ENCODE measurements at regions not wholly inside any gene's neighbourhood (a gene's known extent, or its start where the extent isn't known, plus 50 kb on each side); places are given as distances from the start of the nearest gene placed in this dataset.

- no peak for DNase-seq (ENCODE audit: low spot score in 2 of 2)
- TF ChIP-seq EP300 (IDR thresholded peaks at IDR 0.05) (no peak), CTCF (IDR thresholded peaks at IDR 0.05) (no peak), POLR2A (IDR thresholded peaks at IDR 0.05) (no peak)
- Histone ChIP-seq H3K27me3 (no peaks in the 10 kb centered on the region), H3K4me1 (peaks cover 0 to 7% (median 0%) of the 10 kb centered on the region in 4 donors), H3K36me3 (no peaks in the 10 kb centered on the region), H3K9me3 (peaks cover 0 to 8% (median 0%) of the 10 kb centered on the region in 4 donors), H3K4me3 (no peak overlapping the region), H3K27ac (no peak overlapping the region)
- 92 to 98% methylated on average over 7 of the region's 7 CpGs for WGBS, 2 donors
Observed at GRCh38 chr1:55685560-55685959, 470.4 kb upstream of the USP24 start.

DNA sequence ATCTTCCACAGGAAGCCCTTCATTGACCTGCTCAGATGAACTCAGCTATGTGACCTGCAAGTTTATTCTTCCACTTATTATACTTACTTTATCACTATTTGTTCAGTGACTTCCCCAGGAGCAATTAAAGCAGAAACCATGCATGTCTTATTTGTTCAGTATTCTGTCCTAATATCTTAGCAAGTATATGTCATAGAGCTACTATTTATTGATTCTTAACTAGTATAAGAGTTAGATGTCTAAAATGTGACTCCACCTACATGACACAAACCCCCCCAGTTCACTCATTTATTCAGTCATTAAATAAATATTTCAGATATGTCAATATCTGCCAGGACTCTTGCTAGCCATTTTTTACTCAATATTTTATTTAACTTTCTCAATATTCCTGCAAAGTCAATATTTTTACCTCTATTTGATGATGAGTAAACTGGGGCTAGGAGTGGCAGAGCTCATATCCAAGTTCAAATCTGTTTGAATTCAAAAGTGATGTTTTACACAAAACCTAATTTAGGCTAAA lies 469.0 kb upstream of the USP24 start:
- no peak for DNase-seq (ENCODE audit: low spot score in 2 of 2)
- TF ChIP-seq EP300 (IDR thresholded peaks at IDR 0.05) (no peak), CTCF (IDR thresholded peaks at IDR 0.05) (no peak), POLR2A (IDR thresholded peaks at IDR 0.05) (no peak)
- Histone ChIP-seq H3K4me3 (no peak overlapping the region), H3K9me3 (peaks cover 0 to 8% (median 0%) of the 10 kb centered on the region in 4 donors), H3K27me3 (no peaks in the 10 kb centered on the region), H3K27ac (no peak overlapping the region), H3K4me1 (no peaks in the 10 kb centered on the region), H3K36me3 (no peaks in the 10 kb centered on the region)

GRCh38 chr1:55682198-55682597 lies 467.0 kb upstream of the USP24 start:
- no peak for DNase-seq (ENCODE audit: low spot score in 2 of 2)
- no peak overlapping the region for H3K4me3 ChIP-seq
- no peaks in the 10 kb centered on the region for H3K36me3 ChIP-seq
- no peak overlapping the region for H3K27ac ChIP-seq
- 96 to 98% methylated on average over 3 of the region's 3 CpGs for WGBS, 2 donors
- H3K9me3 ChIP-seq = peaks cover 0 to 8% (median 0%) of the 10 kb centered on the region in 4 donors
- H3K4me1 ChIP-seq = no peaks in the 10 kb centered on the region
- H3K27me3 ChIP-seq = no peaks in the 10 kb centered on the region
- TF ChIP-seq EP300 (IDR thresholded peaks at IDR 0.05) = no peak
- no peak for TF ChIP-seq CTCF (IDR thresholded peaks at IDR 0.05)
- TF ChIP-seq POLR2A (IDR thresholded peaks at IDR 0.05) = no peak

DNA sequence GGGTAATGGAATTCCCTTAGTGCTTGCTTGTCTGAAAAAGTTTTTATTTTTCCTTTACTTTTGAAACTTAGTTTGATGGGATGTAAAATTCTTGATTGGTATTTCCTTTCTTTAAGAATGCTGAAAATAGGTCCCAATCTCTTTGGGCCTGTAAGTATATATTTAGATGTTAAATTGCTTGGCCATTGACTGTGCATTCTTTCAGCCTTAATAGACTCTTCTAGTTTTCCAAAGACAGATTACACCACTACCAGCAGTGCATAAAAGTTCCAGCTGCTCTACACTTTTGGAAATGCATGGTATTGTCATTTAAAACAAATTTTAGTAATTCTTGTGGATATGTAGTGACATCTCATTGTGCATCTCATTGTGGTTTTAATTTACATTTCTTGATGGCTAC lies 464.8 kb upstream of the USP24 start:
- no peak overlapping the region for H3K4me3 ChIP-seq
- H3K4me1 ChIP-seq = no peaks in the 10 kb centered on the region
- no peak for DNase-seq (ENCODE audit: low spot score in 2 of 2)
- H3K27me3 ChIP-seq = no peaks in the 10 kb centered on the region
- no peak overlapping the region for H3K27ac ChIP-seq
- TF ChIP-seq EP300 (IDR thresholded peaks at IDR 0.05) (no peak), POLR2A (IDR thresholded peaks at IDR 0.05) (no peak), CTCF (IDR thresholded peaks at IDR 0.05) (no peak)
- peaks cover 0 to 8% (median 0%) of the 10 kb centered on the region in 4 donors for H3K9me3 ChIP-seq
- H3K36me3 ChIP-seq = no peaks in the 10 kb centered on the region

DNA sequence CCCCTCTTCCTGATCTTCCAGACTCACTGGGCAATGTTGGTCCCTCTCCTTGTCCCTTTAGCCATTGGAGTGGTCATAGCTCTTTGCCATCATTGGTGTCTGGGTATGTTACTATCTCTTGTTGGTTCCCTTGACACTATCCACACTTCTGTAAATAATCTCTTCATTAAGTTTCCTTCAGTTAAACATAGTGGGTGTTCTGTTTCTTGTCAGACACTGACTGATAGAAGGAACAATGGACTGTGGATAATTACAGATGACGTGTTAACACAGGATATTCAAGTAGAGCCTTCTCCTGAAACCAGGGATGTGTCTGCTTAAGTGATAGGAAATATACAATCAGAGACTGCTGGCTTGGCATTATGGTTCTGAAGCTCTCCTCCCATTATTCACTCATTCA lies 458.3 kb upstream of the USP24 start:
- H3K27me3 ChIP-seq = no peaks in the 10 kb centered on the region
- no peak overlapping the region for H3K4me3 ChIP-seq
- H3K27ac ChIP-seq = no peak overlapping the region
- no peak for DNase-seq (ENCODE audit: low spot score in 2 of 2)
- H3K36me3 ChIP-seq = no peaks in the 10 kb centered on the region
- H3K4me1 ChIP-seq = peaks cover 0 to 21% (median 0%) of the 10 kb centered on the region in 4 donors
- H3K9me3 ChIP-seq = no peaks in the 10 kb centered on the region
- TF ChIP-seq CTCF (IDR thresholded peaks at IDR 0.05) (no peak), POLR2A (IDR thresholded peaks at IDR 0.05) (no peak), EP300 (IDR thresholded peaks at IDR 0.05) (no peak)
- 84 to 89% methylated on average over 1 of the region's 1 CpG for WGBS, 2 donors

All from tibial nerve (tissue), 4 donors.